HS-5 (cell line): ENCODE measurements at regions not wholly inside any gene's neighbourhood (a gene's known extent, or its start where the extent isn't known, plus 50 kb on each side); places are given as distances from the start of the nearest gene placed in this dataset.
"Not testable (repeated sequence)": the region's sequence is repeated elsewhere in the genome, so short reads cannot be mapped to it uniquely, and the experiment has no call there.

Source experiments
- DNase-seq: peaks from one replicate; pipeline ENCODE4 v3.0.0-alpha.2; 2012; ENCODE audit warnings: low read depth

GRCh38 chr2:7379799-7380198 is 462.6 kb downstream of the RNF144A start:
- DNase-seq, result no peak

- DNase-seq, result no peak
These were observed 467.6 kb downstream of the RNF144A start for GRCh38 chr2:7384773-7385349.

GRCh38 chr2:7390311-7390710 is 473.1 kb downstream of the RNF144A start:
- not testable (repeated sequence) for DNase-seq

- DNase-seq, result peak; percentile 18
These were observed 475.0 kb downstream of the RNF144A start for GRCh38 chr2:7392076-7392787.

GRCh38 chr2:7394195-7394594 is 477.0 kb downstream of the RNF144A start:
- DNase-seq, result no peak

- DNase-seq, result no peak
These were observed 483.4 kb downstream of the RNF144A start for GRCh38 chr2:7400628-7401027.

- no peak for DNase-seq
These were observed 486.0 kb downstream of the RNF144A start for GRCh38 chr2:7403092-7403775.

- DNase-seq, result no peak
These were observed 488.9 kb downstream of the RNF144A start for GRCh38 chr2:7405861-7406715.

GRCh38 chr2:7407001-7407400 is 489.8 kb downstream of the RNF144A start:
- DNase-seq, result no peak

- DNase-seq, result no peak
These were observed 490.9 kb downstream of the RNF144A start for GRCh38 chr2:7407906-7408680.

GRCh38 chr2:7411691-7412090 is 494.5 kb downstream of the RNF144A start:
- DNase-seq, result no peak

GRCh38 chr2:7417845-7418742 is 500.9 kb downstream of the RNF144A start:
- DNase-seq, result no peak

GRCh38 chr2:7419186-7419585 is 502.0 kb downstream of the RNF144A start:
- DNase-seq, result no peak

GRCh38 chr2:7419814-7420311 is 502.7 kb downstream of the RNF144A start:
- no peak for DNase-seq

- no peak for DNase-seq
These were observed 503.3 kb downstream of the RNF144A start for GRCh38 chr2:7420530-7420929.

- no peak for DNase-seq
These were observed 507.3 kb downstream of the RNF144A start for GRCh38 chr2:7424481-7424880.

GRCh38 chr2:7427293-7428060 is 510.3 kb downstream of the RNF144A start:
- DNase-seq, result peak; percentile 39

GRCh38 chr2:7428454-7429204 is 511.4 kb downstream of the RNF144A start:
- no peak for DNase-seq

- DNase-seq, result no peak
These were observed 512.5 kb downstream of the RNF144A start for GRCh38 chr2:7429733-7430132.
